ENCODE measurements at regions not wholly inside any gene's neighbourhood (a gene's known extent, or its start where the extent isn't known, plus 50 kb on each side); places are given as distances from the start of the nearest gene placed in this dataset.

DNA sequence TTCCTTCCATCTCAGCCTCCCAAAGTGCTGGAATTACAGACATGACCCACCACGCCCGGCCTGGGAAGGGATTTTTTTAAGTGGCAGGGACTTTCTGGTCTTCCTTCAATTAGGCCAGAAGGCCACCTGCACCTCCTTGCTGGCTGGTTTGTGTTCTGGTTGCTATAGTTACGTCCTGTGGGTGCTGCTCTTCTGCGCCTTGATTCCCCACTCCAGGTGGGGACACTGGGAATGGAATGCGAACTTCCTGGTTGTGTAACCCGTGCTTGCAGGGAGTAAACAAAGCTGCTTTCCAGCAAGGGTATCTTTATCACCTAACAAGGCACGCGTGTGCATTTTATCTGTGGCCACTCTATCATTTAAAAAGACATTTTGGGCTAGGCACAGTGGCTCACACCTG lies 117.7 kb downstream of the PLEKHG1 start:
- TF ChIP-seq, protein P1, sequence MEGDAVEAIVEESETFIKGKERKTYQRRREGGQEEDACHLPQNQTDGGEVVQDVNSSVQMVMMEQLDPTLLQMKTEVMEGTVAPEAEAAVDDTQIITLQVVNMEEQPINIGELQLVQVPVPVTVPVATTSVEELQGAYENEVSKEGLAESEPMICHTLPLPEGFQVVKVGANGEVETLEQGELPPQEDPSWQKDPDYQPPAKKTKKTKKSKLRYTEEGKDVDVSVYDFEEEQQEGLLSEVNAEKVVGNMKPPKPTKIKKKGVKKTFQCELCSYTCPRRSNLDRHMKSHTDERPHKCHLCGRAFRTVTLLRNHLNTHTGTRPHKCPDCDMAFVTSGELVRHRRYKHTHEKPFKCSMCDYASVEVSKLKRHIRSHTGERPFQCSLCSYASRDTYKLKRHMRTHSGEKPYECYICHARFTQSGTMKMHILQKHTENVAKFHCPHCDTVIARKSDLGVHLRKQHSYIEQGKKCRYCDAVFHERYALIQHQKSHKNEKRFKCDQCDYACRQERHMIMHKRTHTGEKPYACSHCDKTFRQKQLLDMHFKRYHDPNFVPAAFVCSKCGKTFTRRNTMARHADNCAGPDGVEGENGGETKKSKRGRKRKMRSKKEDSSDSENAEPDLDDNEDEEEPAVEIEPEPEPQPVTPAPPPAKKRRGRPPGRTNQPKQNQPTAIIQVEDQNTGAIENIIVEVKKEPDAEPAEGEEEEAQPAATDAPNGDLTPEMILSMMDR (conservative IDR thresholded peaks at IDR 0.05), result no peak
- no peak for TF ChIP-seq EZH2 (IDR thresholded peaks at IDR 0.05; ENCODE audit: low read depth)

Data from PC-9 (cell line).